ENCODE measurements at regions not wholly inside any gene's neighbourhood (a gene's known extent, or its start where the extent isn't known, plus 50 kb on each side); places are given as distances from the start of the nearest gene placed in this dataset.
"Not testable (repeated sequence)": the region's sequence is repeated elsewhere in the genome, so short reads cannot be mapped to it uniquely, and the experiment has no call there.

GRCh38 chr3:124147429-124147828, 155.5 kb upstream of the ROPN1 start:
- H3K4me2 ChIP-seq (ENCODE audit: low read length) = no peak overlapping the region
- TF ChIP-seq CTCF (IDR thresholded peaks at IDR 0.05; ENCODE audit: low read depth, low read length, poor library complexity, severe bottlenecking) (no peak), EZH2phosphoT487 (IDR thresholded peaks at IDR 0.05; ENCODE audit: borderline replicate concordance, low read length) (no peak)
- H3K36me3 ChIP-seq (ENCODE audit: control insufficient read depth, low read length) = no peaks in the 10 kb centered on the region

GRCh38 chr3:124147946-124148345, 156.0 kb upstream of the ROPN1 start:
- H3K27me3 ChIP-seq (ENCODE audit: control insufficient read depth, low read length) = no peaks in the 10 kb centered on the region
- no peak overlapping the region for H3K27ac ChIP-seq (ENCODE audit: low read depth, low read length)
- H3K9me2 ChIP-seq (replicated peaks; ENCODE audit: control insufficient read depth, low read length) = no peaks in the 10 kb centered on the region
- H3K79me2 ChIP-seq (ENCODE audit: control insufficient read depth, low read length) = no peaks in the 10 kb centered on the region
- no peak for TF ChIP-seq CTCF (IDR thresholded peaks at IDR 0.05; ENCODE audit: low read depth, low read length, poor library complexity, severe bottlenecking)
- no peak for TF ChIP-seq EZH2phosphoT487 (IDR thresholded peaks at IDR 0.05; ENCODE audit: borderline replicate concordance, low read length)
- H3K4me1 ChIP-seq (ENCODE audit: control insufficient read depth, low read length) = no peaks in the 10 kb centered on the region
- no peaks in the 10 kb centered on the region for H3K9me3 ChIP-seq (ENCODE audit: control insufficient read depth, insufficient read depth, low read length)
- H4K20me1 ChIP-seq (ENCODE audit: control insufficient read depth, insufficient read depth, low read depth, low read length) = no peaks in the 10 kb centered on the region
- H3K4me2 ChIP-seq (ENCODE audit: low read length) = no peak overlapping the region
- no peak overlapping the region for H3K4me3 ChIP-seq (ENCODE audit: low read length)
- no peaks in the 10 kb centered on the region for H3K36me3 ChIP-seq (ENCODE audit: control insufficient read depth, low read length)
- no peaks in the 10 kb centered on the region for H3F3A ChIP-seq (ENCODE audit: control insufficient read depth, insufficient read depth)

More at GRCh38 chr3:124147429-124147828, 155.5 kb upstream of the ROPN1 start:
- H3K4me1 ChIP-seq (ENCODE audit: control insufficient read depth, low read length) = no peaks in the 10 kb centered on the region
- H3F3A ChIP-seq (ENCODE audit: control insufficient read depth, insufficient read depth) = no peaks in the 10 kb centered on the region
- H3K9me2 ChIP-seq (replicated peaks; ENCODE audit: control insufficient read depth, low read length) = no peaks in the 10 kb centered on the region
- no peak overlapping the region for H3K4me3 ChIP-seq (ENCODE audit: low read length)
- H3K9me3 ChIP-seq (ENCODE audit: control insufficient read depth, insufficient read depth, low read length) = no peaks in the 10 kb centered on the region
- H3K27me3 ChIP-seq (ENCODE audit: control insufficient read depth, low read length) = no peaks in the 10 kb centered on the region
- no peaks in the 10 kb centered on the region for H3K79me2 ChIP-seq (ENCODE audit: control insufficient read depth, low read length)
- no peaks in the 10 kb centered on the region for H4K20me1 ChIP-seq (ENCODE audit: control insufficient read depth, insufficient read depth, low read depth, low read length)
- H3K27ac ChIP-seq (ENCODE audit: low read depth, low read length) = no peak overlapping the region

DNA sequence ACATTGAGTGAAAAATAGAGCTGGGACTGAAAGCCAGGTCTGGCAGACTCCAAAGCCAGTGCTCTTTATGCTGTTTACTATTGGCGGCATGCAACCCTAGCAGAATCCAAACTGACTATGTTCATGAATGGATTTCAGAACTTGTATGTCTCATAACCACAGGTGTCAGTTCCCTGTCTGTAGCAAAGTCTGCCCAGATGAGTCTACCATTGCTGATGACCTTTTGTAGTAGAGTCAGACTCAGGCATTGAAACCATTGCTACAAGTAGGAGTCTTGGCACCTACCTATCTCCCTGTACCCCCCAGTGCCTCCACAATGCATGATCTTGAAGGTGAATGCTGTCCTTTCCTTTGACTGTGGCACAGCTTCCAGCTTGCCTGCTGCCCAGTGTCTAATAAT, 157.2 kb upstream of the ROPN1 start:
- Histone ChIP-seq H3K4me2 (ENCODE audit: low read length) (no peak overlapping the region), H3K79me2 (ENCODE audit: control insufficient read depth, low read length) (no peaks in the 10 kb centered on the region), H3K36me3 (ENCODE audit: control insufficient read depth, low read length) (no peaks in the 10 kb centered on the region), H3K27me3 (ENCODE audit: control insufficient read depth, low read length) (no peaks in the 10 kb centered on the region), H4K20me1 (ENCODE audit: control insufficient read depth, insufficient read depth, low read depth, low read length) (no peaks in the 10 kb centered on the region), H3K9me3 (ENCODE audit: control insufficient read depth, insufficient read depth, low read length) (no peaks in the 10 kb centered on the region), H3K4me3 (ENCODE audit: low read length) (no peak overlapping the region), H3K27ac (ENCODE audit: low read depth, low read length) (no peak overlapping the region), H3F3A (ENCODE audit: control insufficient read depth, insufficient read depth) (no peaks in the 10 kb centered on the region), H3K9me2 (replicated peaks; ENCODE audit: control insufficient read depth, low read length) (no peaks in the 10 kb centered on the region), H3K4me1 (ENCODE audit: control insufficient read depth, low read length) (no peaks in the 10 kb centered on the region)
- TF ChIP-seq CTCF (IDR thresholded peaks at IDR 0.05; ENCODE audit: low read depth, low read length, poor library complexity, severe bottlenecking) = no peak
- no peak for TF ChIP-seq EZH2phosphoT487 (IDR thresholded peaks at IDR 0.05; ENCODE audit: borderline replicate concordance, low read length)

DNA sequence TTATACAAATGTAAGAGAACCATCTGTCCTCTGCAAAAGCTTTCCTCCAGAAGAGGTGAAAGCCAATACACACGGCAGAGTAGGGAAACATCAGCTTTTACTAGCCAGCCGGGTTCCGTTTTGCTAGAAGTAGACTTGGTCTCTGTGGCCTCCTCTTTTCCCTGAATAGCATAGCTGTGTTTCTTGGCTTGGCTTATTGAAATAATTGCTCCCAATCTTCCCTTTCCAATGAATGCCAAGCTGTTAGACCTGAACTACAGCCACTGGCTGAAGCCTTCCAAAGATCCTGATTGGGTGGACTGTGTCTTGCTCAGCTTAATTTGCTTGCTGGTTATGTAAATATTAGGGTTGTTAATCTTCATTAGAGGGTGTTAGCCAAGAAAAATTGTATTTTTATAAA, 157.8 kb upstream of the ROPN1 start:
- TF ChIP-seq EZH2phosphoT487 (IDR thresholded peaks at IDR 0.05; ENCODE audit: borderline replicate concordance, low read length) (no peak), CTCF (IDR thresholded peaks at IDR 0.05; ENCODE audit: low read depth, low read length, poor library complexity, severe bottlenecking) (no peak)

GRCh38 chr3:124152891-124153290, 161.0 kb upstream of the ROPN1 start:
- not testable (repeated sequence) for H3K27ac ChIP-seq (ENCODE audit: low read depth, low read length); H3K4me3 ChIP-seq (ENCODE audit: low read length); H4K20me1 ChIP-seq (ENCODE audit: control insufficient read depth, insufficient read depth, low read depth, low read length); H3K36me3 ChIP-seq (ENCODE audit: control insufficient read depth, low read length); H3F3A ChIP-seq (ENCODE audit: control insufficient read depth, insufficient read depth); H3K4me2 ChIP-seq (ENCODE audit: low read length); H3K9me3 ChIP-seq (ENCODE audit: control insufficient read depth, insufficient read depth, low read length); H3K4me1 ChIP-seq (ENCODE audit: control insufficient read depth, low read length); H3K9me2 ChIP-seq (replicated peaks; ENCODE audit: control insufficient read depth, low read length); H3K79me2 ChIP-seq (ENCODE audit: control insufficient read depth, low read length); H3K27me3 ChIP-seq (ENCODE audit: control insufficient read depth, low read length)

More for the DNA sequence above, 157.8 kb upstream of the ROPN1 start:
- H3K4me3 ChIP-seq (ENCODE audit: low read length) = no peak overlapping the region
- no peaks in the 10 kb centered on the region for H3K9me2 ChIP-seq (replicated peaks; ENCODE audit: control insufficient read depth, low read length)
- H4K20me1 ChIP-seq (ENCODE audit: control insufficient read depth, insufficient read depth, low read depth, low read length) = no peaks in the 10 kb centered on the region
- no peaks in the 10 kb centered on the region for H3K36me3 ChIP-seq (ENCODE audit: control insufficient read depth, low read length)
- no peak overlapping the region for H3K27ac ChIP-seq (ENCODE audit: low read depth, low read length)
- H3F3A ChIP-seq (ENCODE audit: control insufficient read depth, insufficient read depth) = no peaks in the 10 kb centered on the region
- H3K4me2 ChIP-seq (ENCODE audit: low read length) = no peak overlapping the region
- no peaks in the 10 kb centered on the region for H3K27me3 ChIP-seq (ENCODE audit: control insufficient read depth, low read length)
- no peaks in the 10 kb centered on the region for H3K9me3 ChIP-seq (ENCODE audit: control insufficient read depth, insufficient read depth, low read length)
- no peaks in the 10 kb centered on the region for H3K4me1 ChIP-seq (ENCODE audit: control insufficient read depth, low read length)
- H3K79me2 ChIP-seq (ENCODE audit: control insufficient read depth, low read length) = no peaks in the 10 kb centered on the region

Data from DOHH2 (cell line).